OCI-M2 (cell line): ENCODE measurements at regions not wholly inside any gene's neighbourhood (a gene's known extent, or its start where the extent isn't known, plus 50 kb on each side); places are given as distances from the start of the nearest gene placed in this dataset.

ENCODE experiments used
- DNase-seq: peaks from one replicate; lab custom pipeline; 2025; ENCODE audit not compliant: unreplicated experiment; lab: John Stamatoyannopoulos, UW

GRCh38 chr10:90318659-90319058, 539.2 kb downstream of the HTR7 start:
- DNase-seq, result no peak

- DNase-seq, result no peak
Observed at GRCh38 chr10:90319188-90319914, 538.5 kb downstream of the HTR7 start.

GRCh38 chr10:90321132-90321816, 536.6 kb downstream of the HTR7 start:
- no peak for DNase-seq

- DNase-seq, result no peak
Observed at GRCh38 chr10:90326498-90327267, 531.2 kb downstream of the HTR7 start.

GRCh38 chr10:90327611-90328010, 530.2 kb downstream of the HTR7 start:
- no peak for DNase-seq

- no peak for DNase-seq
Observed at GRCh38 chr10:90328459-90328858, 529.4 kb downstream of the HTR7 start.

GRCh38 chr10:90328896-90329295, 528.9 kb downstream of the HTR7 start:
- no peak for DNase-seq

- DNase-seq, result no peak
Observed at GRCh38 chr10:90337316-90337715, 520.5 kb downstream of the HTR7 start.

GRCh38 chr10:90342480-90342879, 515.4 kb downstream of the HTR7 start:
- no peak for DNase-seq

- no peak for DNase-seq
Observed at GRCh38 chr10:90344226-90344625, 513.6 kb downstream of the HTR7 start.

- no peak for DNase-seq
Observed at GRCh38 chr10:90347239-90347638, 510.6 kb downstream of the HTR7 start.

GRCh38 chr10:90350122-90350521, 507.7 kb downstream of the HTR7 start:
- no peak for DNase-seq

- no peak for DNase-seq
Observed at GRCh38 chr10:90352288-90352687, 505.6 kb downstream of the HTR7 start.

GRCh38 chr10:90354914-90355313, 502.9 kb downstream of the HTR7 start:
- no peak for DNase-seq

GRCh38 chr10:90363799-90364483, 493.9 kb downstream of the HTR7 start:
- no peak for DNase-seq

GRCh38 chr10:90372451-90372850, 485.4 kb downstream of the HTR7 start:
- no peak for DNase-seq

GRCh38 chr10:90373911-90374310, 483.9 kb downstream of the HTR7 start:
- DNase-seq, result no peak

GRCh38 chr10:90378524-90379076, 479.2 kb downstream of the HTR7 start:
- DNase-seq, result no peak

GRCh38 chr10:90381468-90381867, 476.4 kb downstream of the HTR7 start:
- no peak for DNase-seq

- no peak for DNase-seq
Observed at GRCh38 chr10:90389876-90390275, 468.0 kb downstream of the HTR7 start.

- DNase-seq, result no peak
Observed at GRCh38 chr10:90394311-90394710, 463.5 kb downstream of the HTR7 start.
